GM19035 (cell line): ENCODE measurements at regions not wholly inside any gene's neighbourhood (a gene's known extent, or its start where the extent isn't known, plus 50 kb on each side); places are given as distances from the start of the nearest gene placed in this dataset.
"Not testable (repeated sequence)": the region's sequence is repeated elsewhere in the genome, so short reads cannot be mapped to it uniquely, and the experiment has no call there.

Experiments
- ATAC-seq: cut with Tn5 transposase; IDR thresholded peaks from one replicate; pipeline ENCODE4 v1.9.1; 2021; ENCODE audit not compliant: unreplicated experiment

- ATAC-seq = not testable (repeated sequence)
Observed at GRCh38 chr5:88622890-88623289, 260.1 kb downstream of the MEF2C start.

DNA sequence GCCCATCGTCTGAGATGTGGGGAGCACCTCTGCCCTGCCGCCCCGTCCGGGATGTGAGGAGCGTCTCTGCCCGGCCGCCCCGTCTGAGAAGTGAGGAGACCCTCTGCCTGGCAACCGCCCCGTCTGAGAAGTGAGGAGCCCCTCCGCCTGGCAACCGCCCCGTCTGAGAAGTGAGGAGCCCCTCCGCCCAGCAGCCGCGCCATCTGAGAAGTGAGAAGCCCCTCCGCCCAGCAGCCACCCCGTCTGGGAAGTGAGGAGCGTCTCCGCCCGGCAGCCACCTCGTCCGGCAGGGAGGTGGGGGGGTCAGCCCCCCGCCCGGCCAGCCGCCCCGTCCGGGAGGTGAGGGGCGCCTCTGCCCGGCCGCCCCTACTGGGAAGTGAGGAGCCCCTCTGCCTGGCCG is 267.2 kb downstream of the MEF2C start:
- not testable (repeated sequence) for ATAC-seq

GRCh38 chr5:88613051-88613450 is 269.9 kb downstream of the MEF2C start:
- no peak for ATAC-seq

DNA sequence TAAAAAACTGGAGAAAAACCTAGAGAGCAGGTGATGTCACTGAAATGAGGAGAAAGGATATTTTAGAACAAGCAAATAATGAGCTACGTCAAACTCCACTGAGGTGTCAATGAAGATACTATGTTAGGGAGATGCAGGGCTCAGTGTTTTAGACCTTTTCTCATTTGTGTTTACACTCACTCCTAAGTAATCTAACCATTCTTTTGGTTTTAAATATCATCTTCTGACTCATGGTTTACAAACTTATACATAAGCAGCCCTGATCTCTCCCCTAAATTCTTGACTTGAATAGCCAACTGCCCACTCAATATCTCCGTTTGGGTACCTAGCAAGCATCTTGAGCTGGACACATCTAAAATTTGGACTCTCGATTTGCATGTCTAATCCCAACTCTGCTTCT is 272.4 kb downstream of the MEF2C start:
- ATAC-seq = no peak

- ATAC-seq = no peak
Observed at GRCh38 chr5:88607492-88607891, 275.5 kb downstream of the MEF2C start.

DNA sequence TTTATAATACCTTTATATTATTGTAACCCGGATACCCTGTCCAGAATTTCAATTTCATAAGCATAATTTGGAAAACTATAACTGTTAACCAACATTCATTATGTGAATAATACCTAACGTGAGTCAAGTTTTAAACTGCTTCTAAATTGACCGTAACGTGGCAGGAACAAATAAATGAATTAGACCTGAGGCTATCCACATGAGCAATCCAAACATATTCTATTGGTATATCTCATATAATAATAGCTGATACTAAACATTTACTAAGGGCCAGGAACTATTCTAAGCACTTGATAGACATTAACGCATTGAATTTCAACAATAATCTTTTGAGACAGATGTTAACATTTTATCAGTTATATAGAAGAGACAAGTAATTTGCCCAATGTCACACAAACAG is 276.4 kb downstream of the MEF2C start:
- ATAC-seq = no peak

DNA sequence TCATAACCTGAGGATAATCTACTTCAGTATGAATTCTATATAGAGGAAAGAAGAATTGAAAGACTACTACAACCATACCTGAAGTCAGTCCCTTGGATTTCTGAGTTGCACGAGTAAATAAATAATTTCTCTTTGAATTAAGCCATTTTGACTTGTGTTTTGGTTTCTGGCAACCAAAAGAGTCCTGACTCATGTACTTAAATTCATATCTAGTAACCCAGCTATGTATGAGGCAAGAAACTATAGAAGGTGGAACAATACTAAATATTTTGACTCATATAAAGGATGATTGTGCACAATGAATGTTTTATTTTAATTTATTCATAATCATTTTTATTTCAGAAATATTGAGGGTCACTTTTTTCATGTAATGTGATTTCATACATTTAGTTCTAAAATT is 276.8 kb downstream of the MEF2C start:
- ATAC-seq = no peak

- no peak for ATAC-seq
Observed at GRCh38 chr5:88602584-88602983, 280.4 kb downstream of the MEF2C start.

GRCh38 chr5:88594441-88594840 is 288.5 kb downstream of the MEF2C start:
- ATAC-seq = no peak

GRCh38 chr5:88588609-88589008 is 294.4 kb downstream of the MEF2C start:
- no peak for ATAC-seq

DNA sequence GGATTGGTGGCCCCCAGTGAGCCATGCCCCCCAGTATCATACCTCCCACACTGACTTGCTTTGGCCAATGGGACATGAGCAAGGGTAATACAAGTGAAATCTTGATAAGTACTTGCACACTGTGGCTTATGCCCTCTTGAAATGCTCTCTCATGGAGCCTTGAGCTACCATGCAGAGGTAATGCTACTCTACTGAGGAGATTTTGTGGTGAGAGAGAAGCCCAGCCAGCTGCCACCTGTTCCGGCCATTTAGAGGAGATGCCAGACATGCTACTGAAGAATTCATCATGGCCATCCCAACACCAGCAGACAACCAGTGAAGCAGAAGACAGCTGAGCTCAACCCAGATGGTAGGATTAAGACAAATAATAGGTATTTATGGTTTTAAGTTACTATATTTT is 299.5 kb downstream of the MEF2C start:
- no peak for ATAC-seq

DNA sequence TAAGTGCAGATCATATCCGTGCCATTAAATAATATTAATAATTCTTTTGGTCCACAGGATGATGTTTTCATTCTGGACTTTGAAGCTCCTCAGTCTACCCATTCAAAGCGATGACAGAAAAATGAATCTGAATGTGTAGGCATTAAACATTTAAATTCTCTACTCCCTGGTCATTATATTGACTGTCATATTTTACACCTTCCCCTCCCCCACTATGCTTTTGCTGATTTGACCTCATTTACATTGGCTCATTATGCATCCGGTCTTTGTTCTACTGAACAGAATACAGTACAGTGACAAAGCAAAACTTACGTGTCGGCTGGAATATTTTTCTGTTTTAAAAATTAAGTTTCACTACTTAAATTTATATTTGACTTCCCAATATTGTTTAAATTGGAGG is 289.7 kb upstream of the TMEM161B start:
- ATAC-seq = no peak

DNA sequence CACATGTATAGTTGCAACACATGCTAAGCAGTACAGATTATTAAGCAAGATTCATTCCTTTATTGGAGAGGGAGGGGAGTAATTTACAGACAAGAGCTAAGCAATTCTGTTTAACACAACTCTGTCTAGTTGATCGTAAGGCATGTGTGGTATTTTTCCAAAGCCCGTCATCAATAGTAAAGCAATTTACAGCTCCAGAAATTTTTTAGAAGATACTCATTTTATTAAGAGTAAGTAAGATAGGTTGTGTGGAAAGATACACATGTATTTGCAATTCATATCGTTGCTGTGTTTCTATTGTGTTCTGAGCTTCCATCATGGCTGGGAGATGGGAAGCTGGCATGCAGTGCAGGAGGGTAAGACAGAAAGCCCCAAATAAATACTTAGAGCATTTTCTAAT is 289.2 kb upstream of the TMEM161B start:
- no peak for ATAC-seq

DNA sequence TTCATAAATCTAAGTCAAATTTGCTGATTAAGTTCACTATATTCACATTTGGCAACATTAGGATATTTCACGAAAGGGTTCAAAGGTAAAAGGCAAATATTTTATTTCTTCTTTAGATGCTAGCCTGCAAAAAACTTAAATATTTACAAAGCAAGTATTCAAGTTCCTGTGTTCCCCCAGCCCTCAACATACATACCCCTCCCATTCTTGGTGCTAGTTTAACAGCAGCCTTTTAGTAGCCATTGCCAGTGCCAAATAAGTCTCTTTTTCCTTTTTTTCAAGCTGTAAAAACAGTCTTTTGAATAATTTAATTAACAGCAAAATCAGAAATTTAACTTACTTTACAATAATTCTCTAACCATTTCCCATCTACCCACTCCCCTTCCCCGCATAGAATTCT is 288.5 kb upstream of the TMEM161B start:
- no peak for ATAC-seq

GRCh38 chr5:88556406-88556805 is 287.8 kb upstream of the TMEM161B start:
- ATAC-seq = no peak

- ATAC-seq = no peak
Observed at GRCh38 chr5:88555674-88556073, 287.0 kb upstream of the TMEM161B start.

- ATAC-seq = no peak
Observed at GRCh38 chr5:88553986-88554385, 285.3 kb upstream of the TMEM161B start.

DNA sequence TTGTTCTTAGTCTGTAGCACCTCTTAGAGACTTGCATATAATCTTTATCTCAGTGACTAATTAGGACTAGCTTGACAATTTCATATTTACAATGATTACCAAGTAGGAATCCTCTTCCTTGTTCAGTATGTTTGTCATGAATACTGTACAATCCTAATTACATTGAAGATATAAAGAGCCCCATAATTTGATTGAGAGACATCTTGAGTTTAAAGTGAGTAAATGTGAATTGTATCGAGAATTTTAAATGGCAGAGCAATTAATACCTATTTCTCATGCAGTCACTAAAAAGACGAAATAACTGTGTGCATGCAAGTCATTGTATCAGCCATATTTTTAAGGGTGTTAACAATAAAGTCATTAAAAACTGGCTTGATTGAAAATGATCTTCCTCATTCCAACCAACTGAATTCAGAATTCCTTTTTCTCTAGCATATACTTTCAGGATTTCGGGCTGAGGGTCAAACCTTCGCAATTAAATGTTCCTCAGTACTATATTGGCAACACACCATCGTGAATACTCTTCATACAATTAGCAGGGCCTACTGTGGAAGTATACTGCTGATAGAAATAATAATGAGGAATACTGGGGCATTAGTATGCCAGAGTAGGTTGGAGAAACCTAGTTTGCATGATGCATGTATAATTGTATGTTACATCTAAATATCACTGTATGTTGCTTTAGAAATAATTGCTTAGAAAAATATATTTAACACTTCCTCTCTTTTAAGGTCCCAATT is 284.7 kb upstream of the TMEM161B start:
- no peak for ATAC-seq

DNA sequence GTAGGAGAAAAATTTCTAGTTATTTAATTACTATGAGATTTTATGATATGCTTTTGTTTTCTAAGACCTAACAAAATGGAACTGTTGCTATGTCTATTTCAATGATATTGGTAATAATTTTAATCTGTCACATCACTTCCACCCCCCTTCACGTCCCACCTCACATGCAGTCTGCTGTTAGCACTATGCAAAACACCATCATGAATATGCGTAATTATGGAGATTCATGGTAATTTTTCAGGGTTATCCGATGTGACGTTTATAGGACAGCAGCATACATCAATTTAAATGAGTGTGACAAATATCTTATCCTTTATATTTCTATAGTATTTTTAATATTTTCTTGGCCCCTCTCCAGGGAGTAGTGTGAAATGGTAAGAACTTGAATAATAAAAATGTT is 283.8 kb upstream of the TMEM161B start:
- no peak for ATAC-seq

DNA sequence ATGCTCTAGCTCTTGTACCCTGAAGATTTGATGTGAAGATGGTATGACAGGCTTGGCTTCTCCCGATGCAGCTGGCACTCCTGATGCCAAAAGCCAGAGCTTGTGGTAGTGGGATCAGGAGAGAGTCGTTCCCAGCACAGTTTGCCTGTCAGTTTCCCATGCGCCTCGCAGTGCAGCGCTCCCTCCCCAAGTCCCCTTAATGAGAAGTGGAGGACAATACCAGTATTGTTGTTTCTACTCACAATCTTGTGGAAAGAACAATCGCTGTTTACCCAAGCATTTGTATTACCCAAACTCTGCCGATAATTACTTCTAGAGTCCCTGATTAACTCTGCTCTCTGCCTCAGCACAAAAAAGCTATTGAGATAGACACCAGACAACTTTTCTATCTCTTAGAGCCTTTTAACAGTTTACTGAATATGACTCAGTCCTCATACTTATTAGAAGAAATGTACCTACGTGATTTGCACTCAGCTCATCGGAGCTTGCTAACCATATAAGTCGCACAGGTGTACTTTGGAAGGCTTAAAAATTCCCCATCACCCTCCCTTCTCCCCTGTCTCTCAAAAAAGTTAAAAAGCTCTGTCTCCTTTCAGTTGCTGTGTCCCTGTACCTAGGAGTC is 283.2 kb upstream of the TMEM161B start:
- ATAC-seq = no peak

DNA sequence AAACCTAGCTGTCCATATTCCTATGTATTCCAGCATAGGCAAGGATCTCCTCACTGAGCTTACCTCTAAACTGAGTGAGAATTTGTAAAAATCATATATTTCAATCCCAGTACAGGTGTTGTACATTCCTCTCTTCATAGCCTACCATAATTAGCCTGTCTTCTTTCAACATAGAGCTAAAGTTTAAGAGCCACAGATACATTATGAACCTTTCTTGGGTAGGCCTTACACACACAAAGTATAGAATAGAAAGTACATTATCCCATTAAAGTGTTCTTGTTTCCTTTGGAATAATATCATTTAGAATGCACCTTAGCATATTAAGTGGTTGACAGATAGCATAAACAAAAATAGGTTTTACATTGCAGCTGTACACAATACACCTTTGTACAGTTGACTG is 282.1 kb upstream of the TMEM161B start:
- ATAC-seq = no peak

- no peak for ATAC-seq
Observed at GRCh38 chr5:88548136-88548805, 279.6 kb upstream of the TMEM161B start.
